ENCODE measurements at regions not wholly inside any gene's neighbourhood (a gene's known extent, or its start where the extent isn't known, plus 50 kb on each side); places are given as distances from the start of the nearest gene placed in this dataset.

DNA sequence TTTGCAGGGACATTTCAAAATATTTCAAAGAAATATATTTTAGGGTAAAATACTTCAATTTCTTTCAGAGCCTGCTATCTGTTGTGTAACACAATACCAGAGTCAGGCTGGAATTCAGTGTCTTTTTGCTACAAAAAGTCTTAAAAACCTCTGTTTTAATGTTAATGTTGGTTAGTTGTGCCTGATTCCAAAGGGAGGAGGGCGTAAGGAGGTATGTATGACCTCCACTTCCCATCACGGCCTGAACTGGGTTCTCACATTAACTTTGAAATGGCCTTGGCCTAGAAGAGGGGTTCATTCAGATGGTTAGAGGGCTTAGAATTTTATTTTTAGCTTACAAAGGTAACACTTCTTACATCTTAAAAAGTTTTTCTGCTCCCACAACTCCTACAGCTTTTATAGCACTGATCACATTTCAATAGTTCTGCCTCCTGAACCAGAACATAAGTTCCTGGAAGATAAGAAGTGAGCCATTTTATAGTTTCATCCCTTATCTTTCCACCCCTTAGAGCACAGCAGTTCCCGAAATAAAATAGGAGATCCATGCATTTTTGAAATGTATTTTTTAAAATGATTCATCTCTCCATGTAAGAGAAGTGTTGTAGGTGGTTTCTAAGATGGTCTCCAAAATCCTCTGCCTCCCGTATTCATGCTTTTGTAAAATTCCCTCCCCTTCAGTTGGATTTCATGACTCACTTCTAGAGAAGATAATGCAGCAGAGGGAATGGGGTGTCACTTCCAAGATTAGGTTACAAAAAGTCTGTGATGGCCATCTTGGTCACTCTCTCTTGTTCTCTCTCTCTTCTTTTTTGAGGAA lies 543.1 kb upstream of the NECTIN3 start (continued):
- TF ChIP-seq, protein P1, sequence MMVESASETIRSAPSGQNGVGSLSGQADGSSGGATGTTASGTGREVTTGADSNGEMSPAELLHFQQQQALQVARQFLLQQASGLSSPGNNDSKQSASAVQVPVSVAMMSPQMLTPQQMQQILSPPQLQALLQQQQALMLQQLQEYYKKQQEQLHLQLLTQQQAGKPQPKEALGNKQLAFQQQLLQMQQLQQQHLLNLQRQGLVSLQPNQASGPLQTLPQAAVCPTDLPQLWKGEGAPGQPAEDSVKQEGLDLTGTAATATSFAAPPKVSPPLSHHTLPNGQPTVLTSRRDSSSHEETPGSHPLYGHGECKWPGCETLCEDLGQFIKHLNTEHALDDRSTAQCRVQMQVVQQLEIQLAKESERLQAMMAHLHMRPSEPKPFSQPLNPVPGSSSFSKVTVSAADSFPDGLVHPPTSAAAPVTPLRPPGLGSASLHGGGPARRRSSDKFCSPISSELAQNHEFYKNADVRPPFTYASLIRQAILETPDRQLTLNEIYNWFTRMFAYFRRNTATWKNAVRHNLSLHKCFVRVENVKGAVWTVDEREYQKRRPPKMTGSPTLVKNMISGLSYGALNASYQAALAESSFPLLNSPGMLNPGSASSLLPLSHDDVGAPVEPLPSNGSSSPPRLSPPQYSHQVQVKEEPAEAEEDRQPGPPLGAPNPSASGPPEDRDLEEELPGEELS (CRISPR knock-in tag; IDR thresholded peaks at IDR 0.05; ENCODE audit: borderline replicate concordance) = no peak
- TF ChIP-seq, protein P2, sequence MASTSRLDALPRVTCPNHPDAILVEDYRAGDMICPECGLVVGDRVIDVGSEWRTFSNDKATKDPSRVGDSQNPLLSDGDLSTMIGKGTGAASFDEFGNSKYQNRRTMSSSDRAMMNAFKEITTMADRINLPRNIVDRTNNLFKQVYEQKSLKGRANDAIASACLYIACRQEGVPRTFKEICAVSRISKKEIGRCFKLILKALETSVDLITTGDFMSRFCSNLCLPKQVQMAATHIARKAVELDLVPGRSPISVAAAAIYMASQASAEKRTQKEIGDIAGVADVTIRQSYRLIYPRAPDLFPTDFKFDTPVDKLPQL (IDR thresholded peaks at IDR 0.05; ENCODE audit: extremely low read depth, insufficient read length) = no peak
- no peak for TF ChIP-seq MAFK (IDR thresholded peaks at IDR 0.05; ENCODE audit: low read length)
- no peak for TF ChIP-seq CREB1 (IDR thresholded peaks at IDR 0.05)
- TF ChIP-seq CREB1 (CRISPR knock-in tag; IDR thresholded peaks at IDR 0.05) = no peak
- no peak for TF ChIP-seq NFXL1 (CRISPR knock-in tag; IDR thresholded peaks at IDR 0.05)
- no peak for TF ChIP-seq HLTF (IDR thresholded peaks at IDR 0.05)
- TF ChIP-seq ZFX (CRISPR knock-in tag; IDR thresholded peaks at IDR 0.05) = no peak
- TF ChIP-seq RUNX1 (IDR thresholded peaks at IDR 0.05; ENCODE audit: low read depth) = no peak
- no peak for TF ChIP-seq KDM2B (CRISPR knock-in tag; IDR thresholded peaks at IDR 0.05)
- TF ChIP-seq HDAC6 (IDR thresholded peaks at IDR 0.05; ENCODE audit: low read depth, low read length) = no peak
- no peak for TF ChIP-seq ZNF707 (CRISPR knock-in tag; conservative IDR thresholded peaks at IDR 0.05)
- TF ChIP-seq TSC22D4 (tag; IDR thresholded peaks at IDR 0.05) = no peak
- no peak for TF ChIP-seq L3MBTL2 (IDR thresholded peaks at IDR 0.05)
- TF ChIP-seq HSF4 (CRISPR knock-in tag; IDR thresholded peaks at IDR 0.05; ENCODE audit: borderline replicate concordance) = no peak
- TF ChIP-seq ZNF77 (CRISPR knock-in tag; IDR thresholded peaks at IDR 0.05) = no peak
- no peak for TF ChIP-seq KDM4B (IDR thresholded peaks at IDR 0.05; ENCODE audit: borderline replicate concordance in 2 of 2, low read depth in 1 of 2)
- TF ChIP-seq POU5F1 (IDR thresholded peaks at IDR 0.05; ENCODE audit: borderline replicate concordance, low read depth, low read length, partially characterized antibody) = no peak
- TF ChIP-seq, protein P3, sequence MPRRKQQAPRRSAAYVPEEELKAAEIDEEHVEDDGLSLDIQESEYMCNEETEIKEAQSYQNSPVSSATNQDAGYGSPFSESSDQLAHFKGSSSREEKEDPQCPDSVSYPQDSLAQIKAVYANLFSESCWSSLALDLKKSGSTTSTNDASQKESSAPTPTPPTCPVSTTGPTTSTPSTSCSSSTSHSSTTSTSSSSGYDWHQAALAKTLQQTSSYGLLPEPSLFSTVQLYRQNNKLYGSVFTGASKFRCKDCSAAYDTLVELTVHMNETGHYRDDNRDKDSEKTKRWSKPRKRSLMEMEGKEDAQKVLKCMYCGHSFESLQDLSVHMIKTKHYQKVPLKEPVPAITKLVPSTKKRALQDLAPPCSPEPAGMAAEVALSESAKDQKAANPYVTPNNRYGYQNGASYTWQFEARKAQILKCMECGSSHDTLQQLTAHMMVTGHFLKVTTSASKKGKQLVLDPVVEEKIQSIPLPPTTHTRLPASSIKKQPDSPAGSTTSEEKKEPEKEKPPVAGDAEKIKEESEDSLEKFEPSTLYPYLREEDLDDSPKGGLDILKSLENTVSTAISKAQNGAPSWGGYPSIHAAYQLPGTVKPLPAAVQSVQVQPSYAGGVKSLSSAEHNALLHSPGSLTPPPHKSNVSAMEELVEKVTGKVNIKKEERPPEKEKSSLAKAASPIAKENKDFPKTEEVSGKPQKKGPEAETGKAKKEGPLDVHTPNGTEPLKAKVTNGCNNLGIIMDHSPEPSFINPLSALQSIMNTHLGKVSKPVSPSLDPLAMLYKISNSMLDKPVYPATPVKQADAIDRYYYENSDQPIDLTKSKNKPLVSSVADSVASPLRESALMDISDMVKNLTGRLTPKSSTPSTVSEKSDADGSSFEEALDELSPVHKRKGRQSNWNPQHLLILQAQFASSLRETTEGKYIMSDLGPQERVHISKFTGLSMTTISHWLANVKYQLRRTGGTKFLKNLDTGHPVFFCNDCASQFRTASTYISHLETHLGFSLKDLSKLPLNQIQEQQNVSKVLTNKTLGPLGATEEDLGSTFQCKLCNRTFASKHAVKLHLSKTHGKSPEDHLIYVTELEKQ (CRISPR knock-in tag; IDR thresholded peaks at IDR 0.05) = no peak
- TF ChIP-seq MYBL2 (IDR thresholded peaks at IDR 0.05; ENCODE audit: low read depth) = 0 out of 2 replicates have a peak, but pooled peaks have one; percentile 42
- TF ChIP-seq MYBL2 (CRISPR knock-in tag; IDR thresholded peaks at IDR 0.05; ENCODE audit: borderline replicate concordance) = no peak
- no peak for TF ChIP-seq ZNF507 (tag; conservative IDR thresholded peaks at IDR 0.05)
- TF ChIP-seq XRCC5 (IDR thresholded peaks at IDR 0.05; ENCODE audit: low read depth, low read length) = no peak
- TF ChIP-seq PPARD (CRISPR knock-in tag; IDR thresholded peaks at IDR 0.05) = no peak
- TF ChIP-seq JUNB (CRISPR knock-in tag; conservative IDR thresholded peaks at IDR 0.05) = no peak

Data from K562 (cell line).